RWPE2 (cell line): ENCODE measurements at regions not wholly inside any gene's neighbourhood (a gene's known extent, or its start where the extent isn't known, plus 50 kb on each side); places are given as distances from the start of the nearest gene placed in this dataset.

Experiments used
- ATAC-seq: fragments of 200-7000 bp; cut with Tn5 transposase; 3 replicates; pipeline ENCODE4 v1.9.1; 2021; ENCODE audit warnings: low read depth
- DNase-seq: peaks from one replicate; pipeline ENCODE4 v3.0.0-alpha.2; 2020; ENCODE audit warnings: low spot score
- H3K27ac ChIP-seq: fragments of 450-650 bp; 2 replicates; pipeline ENCODE4 v1.5.1; 2017; ENCODE audit warnings: mild to moderate bottlenecking; ENCODE audit not compliant: poor library complexity, severe bottlenecking
- H3K27me3 ChIP-seq: fragments of 250-450 bp; sonication (Bioruptor Pico); 2 replicates; pipeline ENCODE4 v1.5.1; 2021; ENCODE audit warnings: mild to moderate bottlenecking, moderate library complexity; ENCODE audit not compliant: insufficient read depth, poor library complexity, severe bottlenecking
- H3K36me3 ChIP-seq: fragments of 250-450 bp; sonication (Bioruptor Pico); 2 replicates; pipeline ENCODE4 v1.5.1; 2020; ENCODE audit warnings: low read depth, mild to moderate bottlenecking, moderate library complexity
- H3K4me1 ChIP-seq: fragments of 250-450 bp; sonication (Bioruptor Pico); 2 replicates; pipeline ENCODE4 v1.5.1; 2021; ENCODE audit warnings: mild to moderate bottlenecking, moderate library complexity; ENCODE audit not compliant: insufficient read depth, poor library complexity, severe bottlenecking
- H3K4me3 ChIP-seq: fragments of 250-450 bp; sonication (Bioruptor Pico); 2 replicates; pipeline ENCODE4 v1.5.1; 2021; ENCODE audit warnings: mild to moderate bottlenecking, moderate library complexity; ENCODE audit not compliant: severe bottlenecking
- H3K9me3 ChIP-seq: fragments of 250-450 bp; sonication (Bioruptor Pico); 2 replicates; pipeline ENCODE4 v1.5.1; 2021; ENCODE audit warnings: mild to moderate bottlenecking, moderate library complexity; ENCODE audit not compliant: severe bottlenecking
- TF ChIP-seq, protein P1 (sequence below): fragments of 450-650 bp; IDR thresholded peaks from one replicate; pipeline ENCODE4 v1.5.1; 2017; ENCODE audit warnings: mild to moderate bottlenecking, moderate library complexity; ENCODE audit not compliant: poor library complexity, severe bottlenecking

DNA sequence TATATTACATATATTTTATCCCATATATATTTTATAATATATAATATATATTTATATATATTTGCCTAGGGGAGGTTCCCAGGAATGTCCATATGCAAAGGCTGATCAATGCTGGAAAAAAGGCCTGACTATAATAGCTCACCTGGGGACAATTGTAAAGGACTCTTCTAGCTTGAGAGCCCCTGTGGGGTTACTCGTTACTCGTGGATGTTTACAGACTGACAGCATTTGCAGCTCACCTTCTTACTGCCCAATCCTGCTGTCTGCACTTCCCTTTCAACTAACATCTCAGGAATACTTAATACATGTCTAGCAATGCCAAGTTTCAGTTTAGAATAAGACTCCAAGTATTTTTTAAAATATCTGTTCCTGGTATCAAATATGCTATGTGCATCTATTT lies 1365.4 kb upstream of the RAG2 start:
- no peak overlapping the region for H3K27ac ChIP-seq
- no peak for DNase-seq
- H3K27me3 ChIP-seq = no peaks in the 10 kb centered on the region
- no peaks in the 10 kb centered on the region for H3K36me3 ChIP-seq
- no peak overlapping the region for H3K4me3 ChIP-seq
- H3K9me3 ChIP-seq = peaks cover 1% of the 10 kb centered on the region
- no peak for ATAC-seq
- H3K4me1 ChIP-seq = no peaks in the 10 kb centered on the region
- TF ChIP-seq, protein P1, sequence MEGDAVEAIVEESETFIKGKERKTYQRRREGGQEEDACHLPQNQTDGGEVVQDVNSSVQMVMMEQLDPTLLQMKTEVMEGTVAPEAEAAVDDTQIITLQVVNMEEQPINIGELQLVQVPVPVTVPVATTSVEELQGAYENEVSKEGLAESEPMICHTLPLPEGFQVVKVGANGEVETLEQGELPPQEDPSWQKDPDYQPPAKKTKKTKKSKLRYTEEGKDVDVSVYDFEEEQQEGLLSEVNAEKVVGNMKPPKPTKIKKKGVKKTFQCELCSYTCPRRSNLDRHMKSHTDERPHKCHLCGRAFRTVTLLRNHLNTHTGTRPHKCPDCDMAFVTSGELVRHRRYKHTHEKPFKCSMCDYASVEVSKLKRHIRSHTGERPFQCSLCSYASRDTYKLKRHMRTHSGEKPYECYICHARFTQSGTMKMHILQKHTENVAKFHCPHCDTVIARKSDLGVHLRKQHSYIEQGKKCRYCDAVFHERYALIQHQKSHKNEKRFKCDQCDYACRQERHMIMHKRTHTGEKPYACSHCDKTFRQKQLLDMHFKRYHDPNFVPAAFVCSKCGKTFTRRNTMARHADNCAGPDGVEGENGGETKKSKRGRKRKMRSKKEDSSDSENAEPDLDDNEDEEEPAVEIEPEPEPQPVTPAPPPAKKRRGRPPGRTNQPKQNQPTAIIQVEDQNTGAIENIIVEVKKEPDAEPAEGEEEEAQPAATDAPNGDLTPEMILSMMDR = no peak

DNA sequence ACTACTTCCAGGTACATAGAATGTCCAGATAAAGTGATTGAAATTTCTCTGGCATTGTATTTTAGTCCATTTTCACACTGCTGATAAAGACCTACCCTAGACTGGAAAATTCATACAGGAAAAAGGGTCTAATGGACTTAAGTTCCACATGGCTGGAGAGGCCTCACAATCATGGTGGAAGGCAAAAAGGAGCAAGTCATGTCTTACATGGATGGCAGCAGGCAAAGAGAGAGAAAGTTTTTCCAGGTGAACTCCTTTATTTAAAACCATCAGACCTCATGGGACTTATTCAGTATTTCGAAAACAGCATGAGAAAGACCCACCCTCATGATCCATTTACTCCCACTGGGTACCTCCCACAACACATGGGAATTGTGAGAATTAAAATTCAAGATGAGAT lies 1359.7 kb upstream of the RAG2 start:
- no peak overlapping the region for H3K4me3 ChIP-seq
- TF ChIP-seq, protein P1 = no peak
- DNase-seq (no peak), ATAC-seq (no peak)
- no peaks in the 10 kb centered on the region for H3K4me1 ChIP-seq
- no peak overlapping the region for H3K27ac ChIP-seq
- H3K9me3 ChIP-seq = peaks cover 1% of the 10 kb centered on the region
- H3K36me3 ChIP-seq = no peaks in the 10 kb centered on the region
- H3K27me3 ChIP-seq = no peaks in the 10 kb centered on the region

DNA sequence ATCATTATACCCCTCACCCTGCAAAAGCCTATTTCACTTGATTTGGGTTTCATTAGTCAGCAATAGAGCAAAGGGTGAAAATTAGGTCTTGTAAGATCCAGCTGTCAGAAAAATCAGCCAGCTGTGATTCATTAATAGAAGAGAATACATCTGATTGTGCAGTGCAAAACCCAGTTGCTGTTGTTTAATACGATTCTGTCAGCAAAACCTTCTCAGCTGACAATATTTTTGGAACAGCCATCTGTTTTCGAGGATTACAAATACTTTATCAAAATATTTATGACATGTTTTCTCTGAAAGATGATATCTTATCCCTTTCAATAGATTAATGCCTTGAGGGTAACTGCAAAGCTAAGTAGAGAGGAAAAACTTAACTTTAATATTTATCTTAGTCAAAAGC lies 1354.0 kb upstream of the RAG2 start:
- Histone ChIP-seq H3K4me3 (no peak overlapping the region), H3K9me3 (no peaks in the 10 kb centered on the region), H3K36me3 (no peaks in the 10 kb centered on the region), H3K27me3 (no peaks in the 10 kb centered on the region), H3K4me1 (no peaks in the 10 kb centered on the region), H3K27ac (no peak overlapping the region)
- ATAC-seq (no peak), DNase-seq (no peak)
- TF ChIP-seq, protein P1 = no peak

DNA sequence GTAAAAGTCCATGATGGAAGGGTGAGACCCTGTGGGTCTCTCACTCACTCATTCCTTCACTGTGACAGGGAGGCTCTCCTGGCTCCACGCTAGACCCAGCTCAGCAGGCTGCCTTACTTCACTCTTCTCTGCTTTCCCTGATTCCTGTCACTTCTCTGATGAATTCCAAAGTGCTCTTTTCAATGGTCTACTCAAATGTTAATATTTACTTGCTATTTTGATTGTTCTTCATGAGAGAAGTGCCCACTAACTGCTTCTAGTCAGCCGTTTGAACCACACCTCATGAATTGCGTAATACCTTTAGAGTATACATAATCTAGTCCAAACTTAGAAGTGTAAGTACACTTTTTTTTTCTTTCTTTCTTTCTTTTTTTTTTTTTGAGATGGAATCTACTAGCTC lies 1350.2 kb upstream of the RAG2 start:
- H3K9me3 ChIP-seq = peaks cover 7% of the 10 kb centered on the region
- DNase-seq = no peak
- no peaks in the 10 kb centered on the region for H3K27me3 ChIP-seq
- H3K36me3 ChIP-seq = no peaks in the 10 kb centered on the region
- H3K4me3 ChIP-seq = no peak overlapping the region
- ATAC-seq = no peak
- no peaks in the 10 kb centered on the region for H3K4me1 ChIP-seq
- TF ChIP-seq, protein P1 = no peak
- no peak overlapping the region for H3K27ac ChIP-seq

DNA sequence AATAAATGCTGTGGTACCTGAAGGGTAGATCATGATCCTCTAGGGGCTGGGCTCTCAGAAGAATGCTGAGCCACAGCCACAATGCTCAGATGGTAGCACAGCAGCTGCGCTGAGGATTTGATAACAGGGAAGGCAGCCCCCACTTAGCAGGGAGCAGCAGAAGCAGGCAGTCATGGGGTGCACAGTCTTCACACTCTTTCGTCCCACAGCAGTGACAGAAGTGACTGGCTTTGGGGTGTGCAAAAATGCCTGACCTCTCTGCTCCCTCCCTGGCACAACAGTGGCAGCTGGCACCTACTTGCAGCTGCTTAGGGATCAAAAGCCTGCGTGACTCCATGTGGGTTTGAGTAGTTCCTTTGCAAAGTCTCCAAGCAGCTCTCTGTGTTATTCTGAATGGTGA lies 1349.8 kb upstream of the RAG2 start:
- DNase-seq (no peak), ATAC-seq (no peak)
- Histone ChIP-seq H3K36me3 (no peaks in the 10 kb centered on the region), H3K27ac (no peak overlapping the region), H3K4me3 (no peak overlapping the region), H3K4me1 (no peaks in the 10 kb centered on the region), H3K27me3 (no peaks in the 10 kb centered on the region), H3K9me3 (peaks cover 7% of the 10 kb centered on the region)
- TF ChIP-seq, protein P1 = no peak
